ENCODE measurements at regions not wholly inside any gene's neighbourhood (a gene's known extent, or its start where the extent isn't known, plus 50 kb on each side); places are given as distances from the start of the nearest gene placed in this dataset.

DNA sequence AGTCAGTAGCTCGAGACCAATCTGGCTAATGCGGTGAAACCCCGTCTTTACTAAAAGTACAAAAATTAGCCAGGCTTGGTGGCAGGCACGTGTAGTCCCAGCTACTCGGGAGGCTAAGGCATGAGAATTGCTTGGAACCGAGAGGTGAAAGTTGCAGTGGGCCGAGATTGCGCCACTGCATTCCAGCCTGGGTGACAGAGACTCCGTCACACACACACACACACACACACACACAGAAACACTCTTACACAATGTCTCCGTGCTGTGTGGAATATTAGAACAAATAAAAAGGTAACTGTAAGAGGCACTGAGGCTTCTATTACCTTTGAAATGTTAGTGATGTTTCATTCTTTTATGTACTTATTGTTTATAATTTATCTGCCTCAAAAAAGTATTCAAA, 326.6 kb downstream of the GPAT3 start:
- no peaks in the 10 kb centered on the region for H3K4me1 ChIP-seq
- no peak overlapping the region for H3K4me3 ChIP-seq
- TF ChIP-seq POLR2A (IDR thresholded peaks at IDR 0.05): no peak
- TF ChIP-seq EP300 (IDR thresholded peaks at IDR 0.05): no peak
- TF ChIP-seq, protein P1, sequence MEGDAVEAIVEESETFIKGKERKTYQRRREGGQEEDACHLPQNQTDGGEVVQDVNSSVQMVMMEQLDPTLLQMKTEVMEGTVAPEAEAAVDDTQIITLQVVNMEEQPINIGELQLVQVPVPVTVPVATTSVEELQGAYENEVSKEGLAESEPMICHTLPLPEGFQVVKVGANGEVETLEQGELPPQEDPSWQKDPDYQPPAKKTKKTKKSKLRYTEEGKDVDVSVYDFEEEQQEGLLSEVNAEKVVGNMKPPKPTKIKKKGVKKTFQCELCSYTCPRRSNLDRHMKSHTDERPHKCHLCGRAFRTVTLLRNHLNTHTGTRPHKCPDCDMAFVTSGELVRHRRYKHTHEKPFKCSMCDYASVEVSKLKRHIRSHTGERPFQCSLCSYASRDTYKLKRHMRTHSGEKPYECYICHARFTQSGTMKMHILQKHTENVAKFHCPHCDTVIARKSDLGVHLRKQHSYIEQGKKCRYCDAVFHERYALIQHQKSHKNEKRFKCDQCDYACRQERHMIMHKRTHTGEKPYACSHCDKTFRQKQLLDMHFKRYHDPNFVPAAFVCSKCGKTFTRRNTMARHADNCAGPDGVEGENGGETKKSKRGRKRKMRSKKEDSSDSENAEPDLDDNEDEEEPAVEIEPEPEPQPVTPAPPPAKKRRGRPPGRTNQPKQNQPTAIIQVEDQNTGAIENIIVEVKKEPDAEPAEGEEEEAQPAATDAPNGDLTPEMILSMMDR (IDR thresholded peaks at IDR 0.05): no peak
- DNase-seq (ENCODE audit: low spot score in 2 of 2): no peak
- H3K27ac ChIP-seq: no peak overlapping the region
- 85 to 88% methylated on average over 10 of the region's 10 CpGs for WGBS, 2 donors
- no peaks in the 10 kb centered on the region for H3K9me3 ChIP-seq
- H3K36me3 ChIP-seq: no peaks in the 10 kb centered on the region
- no peaks in the 10 kb centered on the region for H3K27me3 ChIP-seq

- H3K36me3 ChIP-seq: no peaks in the 10 kb centered on the region
- 64 to 69% methylated on average over 2 of the region's 2 CpGs for WGBS, 2 donors
- H3K4me1 ChIP-seq: no peaks in the 10 kb centered on the region
- TF ChIP-seq EP300 (IDR thresholded peaks at IDR 0.05) (no peak), POLR2A (IDR thresholded peaks at IDR 0.05) (no peak)
- TF ChIP-seq, protein P1 (IDR thresholded peaks at IDR 0.05): no peak
- no peak for DNase-seq (ENCODE audit: low spot score in 2 of 2)
- no peaks in the 10 kb centered on the region for H3K9me3 ChIP-seq
- H3K27me3 ChIP-seq: no peaks in the 10 kb centered on the region
- no peak overlapping the region for H3K27ac ChIP-seq
- H3K4me3 ChIP-seq: no peak overlapping the region
Observed at GRCh38 chr4:83860200-83860599, 324.3 kb downstream of the GPAT3 start.

DNA sequence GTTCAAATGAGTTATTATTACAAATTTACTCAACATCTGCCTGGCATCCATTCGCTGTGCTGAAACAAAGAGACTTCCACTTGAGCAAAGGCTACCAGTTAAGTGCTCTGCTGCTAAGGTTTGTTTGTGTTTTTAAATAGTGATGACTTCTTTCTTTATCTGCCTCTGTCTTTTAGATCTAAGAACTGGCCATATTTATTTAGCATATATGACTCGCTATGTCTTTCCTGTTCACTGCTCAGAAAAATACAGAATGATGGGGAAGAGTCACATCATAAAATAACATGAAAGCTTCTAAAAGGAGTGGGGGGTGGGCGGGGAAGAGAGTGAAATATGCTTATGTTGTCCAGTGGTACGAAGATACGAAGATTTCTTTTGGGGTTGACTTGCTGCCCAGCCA, 322.2 kb downstream of the GPAT3 start:
- H3K9me3 ChIP-seq: no peaks in the 10 kb centered on the region
- WGBS, 2 donors: 88 to 92% methylated on average over 5 of the region's 5 CpGs
- no peaks in the 10 kb centered on the region for H3K27me3 ChIP-seq
- TF ChIP-seq, protein P1 (IDR thresholded peaks at IDR 0.05): no peak
- no peak for TF ChIP-seq POLR2A (IDR thresholded peaks at IDR 0.05)
- no peak for TF ChIP-seq EP300 (IDR thresholded peaks at IDR 0.05)
- H3K36me3 ChIP-seq: no peaks in the 10 kb centered on the region
- no peak overlapping the region for H3K4me3 ChIP-seq
- no peaks in the 10 kb centered on the region for H3K4me1 ChIP-seq
- no peak for DNase-seq (ENCODE audit: low spot score in 2 of 2)
- H3K27ac ChIP-seq: no peak overlapping the region

- no peaks in the 10 kb centered on the region for H3K9me3 ChIP-seq
- H3K4me1 ChIP-seq: peaks cover 0 to 6% (median 0%) of the 10 kb centered on the region in 4 donors
- H3K27ac ChIP-seq: no peak overlapping the region
- no peaks in the 10 kb centered on the region for H3K27me3 ChIP-seq
- no peak for TF ChIP-seq EP300 (IDR thresholded peaks at IDR 0.05)
- no peak for TF ChIP-seq POLR2A (IDR thresholded peaks at IDR 0.05)
- TF ChIP-seq, protein P1 (IDR thresholded peaks at IDR 0.05): no peak
- 85 to 89% methylated on average over 6 of the region's 6 CpGs for WGBS, 2 donors
- DNase-seq (ENCODE audit: low spot score in 2 of 2): no peak
- no peak overlapping the region for H3K4me3 ChIP-seq
- no peaks in the 10 kb centered on the region for H3K36me3 ChIP-seq
Observed at GRCh38 chr4:83855044-83855443, 319.1 kb downstream of the GPAT3 start.

DNA sequence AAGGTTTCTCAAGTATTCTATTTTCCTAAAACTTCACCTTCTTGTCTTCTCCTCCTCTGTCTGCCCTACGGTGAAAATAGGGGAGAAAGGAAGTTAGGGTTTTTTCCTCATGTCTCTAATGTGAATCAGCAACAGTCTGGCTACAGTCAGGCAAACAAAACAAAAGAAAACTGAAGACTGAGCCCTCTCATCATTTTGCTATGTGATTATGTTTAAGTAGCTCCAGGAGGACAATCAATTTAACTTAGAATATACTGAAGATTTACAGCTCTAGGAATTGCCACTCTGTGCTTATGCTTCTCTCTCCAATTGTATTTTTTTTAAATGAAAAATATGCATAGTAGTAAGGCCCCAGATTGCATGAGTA, 316.2 kb downstream of the GPAT3 start:
- TF ChIP-seq, protein P1 (IDR thresholded peaks at IDR 0.05): no peak
- no peak for TF ChIP-seq POLR2A (IDR thresholded peaks at IDR 0.05)
- no peak for TF ChIP-seq EP300 (IDR thresholded peaks at IDR 0.05)
- H3K9me3 ChIP-seq: no peaks in the 10 kb centered on the region
- no peak overlapping the region for H3K27ac ChIP-seq
- H3K36me3 ChIP-seq: no peaks in the 10 kb centered on the region
- H3K4me3 ChIP-seq: no peak overlapping the region
- peaks cover 0 to 6% (median 0%) of the 10 kb centered on the region in 4 donors for H3K4me1 ChIP-seq
- WGBS, 2 donors: 27 to 38% methylated on average over 1 of the region's 1 CpG
- no peak for DNase-seq (ENCODE audit: low spot score in 2 of 2)
- no peaks in the 10 kb centered on the region for H3K27me3 ChIP-seq

Data from tibial nerve (tissue), 4 donors.